ENCODE measurements at regions not wholly inside any gene's neighbourhood (a gene's known extent, or its start where the extent isn't known, plus 50 kb on each side); places are given as distances from the start of the nearest gene placed in this dataset.
"Not testable (repeated sequence)": the region's sequence is repeated elsewhere in the genome, so short reads cannot be mapped to it uniquely, and the experiment has no call there.

GRCh38 chr2:143996974-143997373 lies 522.9 kb downstream of the ZEB2 start:
- ChIA-PET CTCF (interaction anchor here (1.9 kb wide), 1 partner anchor 14 kb away, joined by 9 read pairs; no protein-coding TSS in a partner anchor), POLR2A (no interaction called here)
- DNase-seq (ENCODE audit: extremely low spot score) = no peak
- TF ChIP-seq CTCF (IDR thresholded peaks at IDR 0.05; ENCODE audit: control extremely low read depth, extremely low read depth, low read depth, missing control alignments) = no peak

GRCh38 chr2:143994961-143995360 lies 525.0 kb downstream of the ZEB2 start:
- no peak for TF ChIP-seq CTCF (IDR thresholded peaks at IDR 0.05; ENCODE audit: control extremely low read depth, extremely low read depth, low read depth, missing control alignments)
- ChIA-PET POLR2A (no interaction called here), CTCF (interaction anchor here (1.4 to 1.9 kb wide), 2 partner anchors 10 to 16 kb away, joined by 6 to 8 read pairs; no protein-coding TSS in a partner anchor)
- no peak for DNase-seq (ENCODE audit: extremely low spot score)

- POLR2A ChIA-PET; DNase-seq (ENCODE audit: extremely low spot score); CTCF ChIA-PET: not testable (repeated sequence)
These were observed 528.3 kb downstream of the ZEB2 start for GRCh38 chr2:143991596-143991995.

GRCh38 chr2:143988082-143988481 lies 531.8 kb downstream of the ZEB2 start:
- no peak for DNase-seq (ENCODE audit: extremely low spot score)
- no peak for TF ChIP-seq CTCF (IDR thresholded peaks at IDR 0.05; ENCODE audit: control extremely low read depth, extremely low read depth, low read depth, missing control alignments)
- ChIA-PET POLR2A (no interaction called here), CTCF (interaction anchor here (1.9 kb wide), 1 partner anchor 8 kb away, joined by 5 read pairs; no protein-coding TSS in a partner anchor)

GRCh38 chr2:143981428-143981827 lies 538.5 kb downstream of the ZEB2 start:
- POLR2A ChIA-PET = no interaction called here
- TF ChIP-seq CTCF (IDR thresholded peaks at IDR 0.05; ENCODE audit: control extremely low read depth, extremely low read depth, low read depth, missing control alignments) = no peak
- CTCF ChIA-PET = no interaction called here
- no peak for DNase-seq (ENCODE audit: extremely low spot score)

- no peak for DNase-seq (ENCODE audit: extremely low spot score)
- ChIA-PET CTCF (interaction anchor here (1.0 kb wide), 1 partner anchor 8 kb away, joined by 3 read pairs; no protein-coding TSS in a partner anchor), POLR2A (no interaction called here)
- no peak for TF ChIP-seq CTCF (IDR thresholded peaks at IDR 0.05; ENCODE audit: control extremely low read depth, extremely low read depth, low read depth, missing control alignments)
These were observed 542.6 kb downstream of the ZEB2 start for GRCh38 chr2:143977356-143977755.

DNA sequence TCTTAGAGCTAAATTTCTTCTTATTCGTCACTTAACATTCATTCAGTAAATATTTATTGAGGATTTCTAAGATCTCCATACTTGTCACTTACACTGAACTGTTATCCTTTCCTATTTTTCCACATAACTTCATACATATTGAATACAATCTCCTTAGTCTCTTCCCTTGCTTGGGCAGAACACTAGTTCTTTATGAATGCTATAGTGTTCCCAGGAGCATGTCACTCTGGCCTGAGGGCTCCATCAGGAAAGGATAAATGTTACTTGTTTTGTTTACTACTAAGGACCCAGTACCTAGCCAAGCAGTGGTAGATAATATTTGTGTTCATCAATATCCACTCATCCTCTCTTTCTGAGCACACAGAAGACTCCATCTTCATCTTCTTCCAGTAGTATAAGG lies 544.7 kb downstream of the ZEB2 start:
- no peak for TF ChIP-seq CTCF (IDR thresholded peaks at IDR 0.05; ENCODE audit: control extremely low read depth, extremely low read depth, low read depth, missing control alignments)
- DNase-seq (ENCODE audit: extremely low spot score) = no peak
- CTCF ChIA-PET = interaction anchor here (1.1 kb wide), 1 partner anchor 497 kb away, joined by 3 read pairs; no protein-coding TSS in a partner anchor
- POLR2A ChIA-PET = no interaction called here
